Stimulated activated CD8-positive, alpha-beta memory T cell treated with anti-CD3 and anti-CD28 coated beads, Interleukin-15, amount 100 ng/mL, for 1 hour (primary cell): ENCODE measurements at regions not wholly inside any gene's neighbourhood (a gene's known extent, or its start where the extent isn't known, plus 50 kb on each side); places are given as distances from the start of the nearest gene placed in this dataset.

Experiments
- DNase-seq: peaks from one replicate; pipeline ENCODE4 v3.0.0-alpha.2; 2020; ENCODE audit warnings: low read depth

GRCh38 chr7:25636168-25636567 is 407.9 kb upstream of the NPVF start:
- DNase-seq = no peak

- DNase-seq = no peak
These were observed 408.6 kb upstream of the NPVF start for GRCh38 chr7:25636871-25637283.

GRCh38 chr7:25638068-25638467 is 409.8 kb upstream of the NPVF start:
- no peak for DNase-seq

GRCh38 chr7:25638590-25639244 is 410.4 kb upstream of the NPVF start:
- DNase-seq = no peak

- DNase-seq = no peak
These were observed 414.6 kb upstream of the NPVF start for GRCh38 chr7:25642849-25643248.

- no peak for DNase-seq
These were observed 415.0 kb upstream of the NPVF start for GRCh38 chr7:25643286-25643685.

GRCh38 chr7:25643770-25644394 is 415.6 kb upstream of the NPVF start:
- no peak for DNase-seq

- no peak for DNase-seq
These were observed 418.6 kb upstream of the NPVF start for GRCh38 chr7:25646726-25647413.

GRCh38 chr7:25647872-25648271 is 419.6 kb upstream of the NPVF start:
- DNase-seq = no peak

- no peak for DNase-seq
These were observed 424.1 kb upstream of the NPVF start for GRCh38 chr7:25652366-25652765.

GRCh38 chr7:25653384-25653783 is 425.1 kb upstream of the NPVF start:
- no peak for DNase-seq

GRCh38 chr7:25656071-25656470 is 427.8 kb upstream of the NPVF start:
- no peak for DNase-seq

GRCh38 chr7:25656581-25657026 is 428.3 kb upstream of the NPVF start:
- no peak for DNase-seq

GRCh38 chr7:25658375-25658774 is 430.1 kb upstream of the NPVF start:
- DNase-seq = no peak

GRCh38 chr7:25659841-25660240 is 431.6 kb upstream of the NPVF start:
- DNase-seq = no peak

GRCh38 chr7:25662841-25663800 is 434.8 kb upstream of the NPVF start:
- DNase-seq = no peak

- no peak for DNase-seq
These were observed 435.6 kb upstream of the NPVF start for GRCh38 chr7:25663877-25664276.

- DNase-seq = no peak
These were observed 436.3 kb upstream of the NPVF start for GRCh38 chr7:25664593-25664992.

GRCh38 chr7:25665374-25665773 is 437.1 kb upstream of the NPVF start:
- no peak for DNase-seq

- no peak for DNase-seq
These were observed 437.8 kb upstream of the NPVF start for GRCh38 chr7:25665903-25666670.

- DNase-seq = no peak
These were observed 438.4 kb upstream of the NPVF start for GRCh38 chr7:25666671-25667060.
